GM12892 (cell line): ENCODE measurements at regions not wholly inside any gene's neighbourhood (a gene's known extent, or its start where the extent isn't known, plus 50 kb on each side); places are given as distances from the start of the nearest gene placed in this dataset.

ENCODE experiments used
- POLR2A ChIP-seq: IDR thresholded peaks from 2 replicates; pipeline ENCODE4 v1.6.1; 2011; ENCODE audit warnings: low read depth, low read length, control low read depth
- POLR2AphosphoS5 ChIP-seq: IDR thresholded peaks from 2 replicates; pipeline ENCODE4 v1.6.1; 2011; ENCODE audit warnings: low read depth, low read length, control low read depth

DNA sequence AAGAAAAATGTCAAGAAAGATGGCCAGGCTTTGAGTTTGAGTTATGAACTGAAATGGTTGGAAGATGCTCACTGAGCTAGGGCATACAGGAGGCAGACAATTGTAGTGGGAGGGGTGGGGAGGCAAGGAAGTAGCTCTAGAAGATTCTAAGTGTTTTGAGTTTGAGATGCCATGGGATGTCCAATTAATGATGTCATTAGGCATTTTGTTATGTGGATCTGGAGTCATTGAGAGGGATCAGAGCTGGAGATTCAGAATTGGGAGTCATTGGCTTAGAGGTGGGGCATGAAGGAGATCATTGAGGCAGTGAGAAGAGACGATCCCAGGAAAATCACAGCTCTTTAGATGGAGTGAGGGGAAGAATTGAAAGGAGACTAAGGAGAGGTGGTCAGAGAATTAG, 111.5 kb upstream of the ZNF618 start:
- TF ChIP-seq POLR2A: no peak
- no peak for TF ChIP-seq POLR2AphosphoS5
